IMR-90 (cell line): ENCODE measurements at regions not wholly inside any gene's neighbourhood (a gene's known extent, or its start where the extent isn't known, plus 50 kb on each side); places are given as distances from the start of the nearest gene placed in this dataset.

Experiments
- ATAC-seq: fragments of 200-7000 bp; cut with Tn5 transposase; 2 replicates; pipeline ENCODE4 v1.9.1; 2020; ENCODE audit warnings: low read depth, mild to moderate bottlenecking, moderate library complexity
- BruUV-seq: library from RNA; stranded (reverse); fragments of 400-500 nt; replicated peaks from 2 replicates; lab custom pipeline; 2021; lab: Mats Ljungman, UMichigan
- CTCF ChIA-PET: fragments of 300-600 bp; formaldehyde crosslinking; extraction: SDS; loops from one replicate; lab custom pipeline; 2021; ENCODE audit warnings: antibody characterized with exemption; lab: Yijun Ruan, JAX
- POLR2A ChIA-PET: fragments of 300-600 bp; sonication (Branson Sonifier 250); formaldehyde crosslinking; loops from one replicate; lab custom pipeline; 2022; ENCODE audit warnings: antibody characterized with exemption; ENCODE audit not compliant: unreplicated experiment; lab: Charles Lee
- DNase-seq: peaks from one replicate; pipeline ENCODE4 v3.0.0; 2013
- H2AFZ ChIP-seq: replicated peaks from 2 replicates; pipeline ENCODE3; 2013; ENCODE audit warnings: low read length, mild to moderate bottlenecking; ENCODE audit not compliant: poor library complexity
- H2AK5ac ChIP-seq: 2 replicates; pipeline ENCODE4 v1.6.1; 2013; ENCODE audit warnings: low read depth, low read length, inconsistent platforms
- H2AK9ac ChIP-seq: replicated peaks from 2 replicates; pipeline ENCODE3; 2013; ENCODE audit warnings: mild to moderate bottlenecking, low read depth, low read length, moderate library complexity; ENCODE audit not compliant: poor library complexity
- H2BK120ac ChIP-seq: 2 replicates; pipeline ENCODE4 v1.6.1; 2013; ENCODE audit warnings: low read depth, low read length, inconsistent platforms
- H2BK15ac ChIP-seq: 3 replicates; pipeline ENCODE4 v1.6.1; 2013; ENCODE audit warnings: low read depth, low read length, inconsistent platforms
- H2BK20ac ChIP-seq: 2 replicates; pipeline ENCODE4 v1.6.1; 2013; ENCODE audit warnings: low read depth, mild to moderate bottlenecking, inconsistent platforms, low read length, moderate library complexity
- H2BK5ac ChIP-seq: 2 replicates; pipeline ENCODE4 v1.6.1; 2013; ENCODE audit warnings: mild to moderate bottlenecking, low read depth, low read length, inconsistent platforms; ENCODE audit not compliant: poor library complexity, severe bottlenecking
- H3K14ac ChIP-seq: replicated peaks from 2 replicates; pipeline ENCODE4 v1.6.1; 2013; ENCODE audit warnings: low read depth, low read length, inconsistent platforms
- H3K18ac ChIP-seq: 2 replicates; pipeline ENCODE4 v1.6.1; 2013; ENCODE audit warnings: low read depth, low read length, control low read depth
- H3K23ac ChIP-seq: 2 replicates; pipeline ENCODE4 v1.6.1; 2013; ENCODE audit warnings: low read depth, low read length, inconsistent platforms
- H3K27ac ChIP-seq: 2 replicates; pipeline ENCODE4 v1.5.1; 2013; ENCODE audit warnings: mild to moderate bottlenecking, control low read depth, low read length; ENCODE audit not compliant: insufficient read depth
- H3K27me3 ChIP-seq: 2 replicates; pipeline ENCODE4 v1.6.1; 2013; ENCODE audit warnings: low read length; ENCODE audit not compliant: control insufficient read depth, insufficient read depth
- H3K36me3 ChIP-seq: 2 replicates; pipeline ENCODE4 v1.6.1; 2013; ENCODE audit warnings: low read length, mixed read lengths; ENCODE audit not compliant: control insufficient read depth, insufficient read depth
- H3K4ac ChIP-seq: 2 replicates; pipeline ENCODE4 v1.6.1; 2013; ENCODE audit warnings: low read depth, low read length, inconsistent platforms
- H3K4me1 ChIP-seq: 2 replicates; pipeline ENCODE4 v1.6.1; 2013; ENCODE audit warnings: low read length, mixed read lengths; ENCODE audit not compliant: control insufficient read depth, insufficient read depth
- H3K4me2 ChIP-seq: 2 replicates; pipeline ENCODE4 v1.6.1; 2013; ENCODE audit warnings: low read depth, mild to moderate bottlenecking, control low read depth, low read length, moderate library complexity
- H3K4me3 ChIP-seq: 2 replicates; pipeline ENCODE4 v1.5.1; 2013; ENCODE audit warnings: low read depth, mild to moderate bottlenecking, control low read depth, low read length, moderate library complexity; ENCODE audit not compliant: insufficient read depth
- H3K56ac ChIP-seq: 2 replicates; pipeline ENCODE4 v1.6.1; 2013; ENCODE audit warnings: low read length, inconsistent platforms; ENCODE audit not compliant: insufficient read depth; ENCODE audit errors: extremely low read depth
- H3K79me1 ChIP-seq, 2 experiments: 2 replicates each; pipeline ENCODE4 v1.6.1; 2013; ENCODE audit warnings: low read length in 2 of 2, inconsistent platforms in 1 of 2, low read depth in 1 of 2
- H3K9ac ChIP-seq: 2 replicates; pipeline ENCODE4 v1.6.1; 2013; ENCODE audit warnings: low read depth, low read length, control low read depth
- H3K9me1 ChIP-seq: 2 replicates; pipeline ENCODE4 v1.6.1; 2013; ENCODE audit warnings: low read length, inconsistent platforms; ENCODE audit not compliant: insufficient read depth
- H3K9me3 ChIP-seq: 2 replicates; pipeline ENCODE4 v1.6.1; 2013; ENCODE audit warnings: low read length; ENCODE audit not compliant: control insufficient read depth, insufficient read depth
- H4K20me1 ChIP-seq: 2 replicates; pipeline ENCODE4 v1.6.1; 2013; ENCODE audit warnings: low read length, inconsistent platforms; ENCODE audit not compliant: insufficient read depth
- H4K5ac ChIP-seq: 2 replicates; pipeline ENCODE4 v1.6.1; 2013; ENCODE audit warnings: mild to moderate bottlenecking, low read depth, low read length, control low read depth
- H4K8ac ChIP-seq, 2 experiments: 2 replicates each; pipeline ENCODE4 v1.6.1; 2013; ENCODE audit warnings: low read depth in 2 of 2, low read length in 2 of 2, control low read depth in 1 of 2, inconsistent platforms in 1 of 2
- H4K91ac ChIP-seq: 2 replicates; pipeline ENCODE4 v1.6.1; 2013; ENCODE audit warnings: low read depth, low read length, inconsistent platforms; ENCODE audit not compliant: insufficient read depth
- BHLHE40 ChIP-seq: fragments of 150-350 bp; IDR thresholded peaks from 2 replicates; pipeline ENCODE4 v1.6.1; 2016; ENCODE audit warnings: mild to moderate bottlenecking, low read depth, low read length
- CEBPB ChIP-seq: IDR thresholded peaks from 2 replicates; pipeline ENCODE4 v1.6.1; 2012; ENCODE audit warnings: low read depth, low read length, improper control_type of control experiment
- CHD1 ChIP-seq: IDR thresholded peaks from 2 replicates; pipeline ENCODE4 v1.6.1; 2012; ENCODE audit warnings: low read depth, low read length, improper control_type of control experiment
- CTCF ChIP-seq: conservative IDR thresholded peaks from 2 replicates; pipeline ENCODE4 v1.5.1; 2012; ENCODE audit warnings: mild to moderate bottlenecking, low read depth, low read length, improper control_type of control experiment
- ELK1 ChIP-seq: fragments of 150-350 bp; IDR thresholded peaks from 2 replicates; pipeline ENCODE4 v1.6.1; 2016; ENCODE audit warnings: low read depth, mild to moderate bottlenecking, low read length, moderate library complexity, borderline replicate concordance
- FOS ChIP-seq: fragments of 150-350 bp; IDR thresholded peaks from 2 replicates; pipeline ENCODE4 v1.6.1; 2016; ENCODE audit warnings: low read depth, low read length
- MAFK ChIP-seq: IDR thresholded peaks from 2 replicates; pipeline ENCODE4 v1.6.1; 2012; ENCODE audit warnings: low read depth, low read length, improper control_type of control experiment
- MAZ ChIP-seq: IDR thresholded peaks from 2 replicates; pipeline ENCODE4 v1.6.1; 2012; ENCODE audit warnings: low read depth, mild to moderate bottlenecking, low read length, improper control_type of control experiment, moderate library complexity, borderline replicate concordance
- MXI1 ChIP-seq: IDR thresholded peaks from 2 replicates; pipeline ENCODE4 v1.6.1; 2012; ENCODE audit warnings: low read depth, mild to moderate bottlenecking, low read length, moderate library complexity, borderline replicate concordance
- NFE2L2 ChIP-seq: fragments of 150-350 bp; IDR thresholded peaks from 2 replicates; pipeline ENCODE4 v1.6.1; 2016; ENCODE audit warnings: low read depth, mild to moderate bottlenecking, low read length
- POLR2A ChIP-seq: IDR thresholded peaks from 2 replicates; pipeline ENCODE4 v1.6.1; 2012; ENCODE audit warnings: mild to moderate bottlenecking, low read depth, low read length
- RAD21 ChIP-seq: IDR thresholded peaks from 2 replicates; pipeline ENCODE4 v1.6.1; 2012; ENCODE audit warnings: low read length, improper control_type of control experiment
- RCOR1 ChIP-seq: IDR thresholded peaks from 2 replicates; pipeline ENCODE4 v1.6.1; 2012; ENCODE audit warnings: mild to moderate bottlenecking, low read length, improper control_type of control experiment; ENCODE audit not compliant: insufficient replicate concordance
- RFX5 ChIP-seq: IDR thresholded peaks from 2 replicates; pipeline ENCODE4 v1.8.0; 2012; ENCODE audit warnings: low read depth, mild to moderate bottlenecking, low read length, moderate library complexity
- SMC3 ChIP-seq: fragments of 150-350 bp; IDR thresholded peaks from 2 replicates; pipeline ENCODE4 v1.6.1; 2016; ENCODE audit warnings: low read depth, mild to moderate bottlenecking, antibody characterized with exemption, low read length, moderate library complexity
- USF2 ChIP-seq: fragments of 150-350 bp; IDR thresholded peaks from 2 replicates; pipeline ENCODE4 v1.6.1; 2017; ENCODE audit warnings: mild to moderate bottlenecking, antibody characterized with exemption, low read length, low read depth
- WGBS, 2 experiments: methylation state at CpG; one replicate each; pipeline versions ENCODE4 v1.1.5 to v1.1.7; 2013; ENCODE audit warnings: missing lambda C conversion rate in 2 of 2; ENCODE audit not compliant: insufficient read length in 1 of 2; ENCODE audit errors: extremely low coverage in 2 of 2; 5-methylcytosine and 5-hydroxymethylcytosine counted together
- dilution Hi-C: fragments of 300-500 bp; cut with HindIII; formaldehyde crosslinking; loops from one replicate; pipeline ENCODE4 v1.14.3; 2018; ENCODE audit warnings: low sequenced_read_pairs; ENCODE audit not compliant: unreplicated experiment
- in situ Hi-C: fragments of 300-500 bp; cut with MboI; formaldehyde crosslinking; loops from 3 replicates; pipeline ENCODE4 v1.14.3; 2019; ENCODE audit warnings: low sequenced_read_pairs, inconsistent platforms, mixed read lengths
- intact Hi-C: fragments of 100-400 bp; cut with micrococcal nuclease; formaldehyde crosslinking; loops from 2 replicates; pipeline ENCODE4 v1.10.0; 2022

GRCh38 chr14:40317690-40318089 is 885.5 kb upstream of the FBXO33 start:
- dilution Hi-C loops (no loop called here), intact Hi-C loops (no loop called here), in situ Hi-C loops (no loop called here)
- H3K36me3 ChIP-seq = no peaks in the 10 kb centered on the region
- no peak overlapping the region for H3K4me3 ChIP-seq
- no CpG with 5 or more reads among the region's 1 CpG for WGBS, 2 experiments
- H2AFZ ChIP-seq = no peak overlapping the region
- no peaks in the 10 kb centered on the region for H3K9me1 ChIP-seq
- no peaks in the 10 kb centered on the region for H3K79me1 ChIP-seq
- no peak overlapping the region for H2BK20ac ChIP-seq
- H3K9ac ChIP-seq = no peak overlapping the region
- no peak overlapping the region for H2BK15ac ChIP-seq
- no peaks in the 10 kb centered on the region for H3K4me1 ChIP-seq
- H2BK120ac ChIP-seq = no peak overlapping the region
- no peak overlapping the region for H3K4me2 ChIP-seq
- no peak overlapping the region for H4K5ac ChIP-seq
- no peak overlapping the region for H3K18ac ChIP-seq
- DNase-seq (no peak), ATAC-seq (no peak)
- no peak overlapping the region for H2AK9ac ChIP-seq
- H4K8ac ChIP-seq = no peak overlapping the region
- no peak overlapping the region for H3K27ac ChIP-seq
- POLR2A ChIA-PET = no interaction called here
- H2AK5ac ChIP-seq = no peak overlapping the region
- CTCF ChIA-PET = no interaction called here
- no peak overlapping the region for H3K14ac ChIP-seq
- no peak overlapping the region for H3K23ac ChIP-seq
- BruUV-seq = no TSS peak
- no peak overlapping the region for H2BK5ac ChIP-seq
- H3K27me3 ChIP-seq = no peaks in the 10 kb centered on the region
- peaks cover 4% of the 10 kb centered on the region for H3K9me3 ChIP-seq
- no peak overlapping the region for H3K4ac ChIP-seq
- TF ChIP-seq SMC3 (no peak), CEBPB (no peak), BHLHE40 (no peak), ELK1 (no peak), USF2 (no peak), FOS (no peak), MAZ (no peak), RFX5 (no peak), RAD21 (no peak), POLR2A (no peak), MAFK (no peak), NFE2L2 (no peak), MXI1 (no peak), CTCF (no peak), RCOR1 (no peak), CHD1 (no peak)
- H4K91ac ChIP-seq = no peak overlapping the region
- no peak overlapping the region for H3K56ac ChIP-seq
- H4K20me1 ChIP-seq = no peaks in the 10 kb centered on the region
